ENCODE measurements at regions not wholly inside any gene's neighbourhood (a gene's known extent, or its start where the extent isn't known, plus 50 kb on each side); places are given as distances from the start of the nearest gene placed in this dataset.
"Not testable (repeated sequence)": the region's sequence is repeated elsewhere in the genome, so short reads cannot be mapped to it uniquely, and the experiment has no call there.

GRCh38 chr4:132670557-132670956, 478.5 kb upstream of the PCDH10 start:
- no peak overlapping the region for H3K4me3 ChIP-seq (ENCODE audit: low read depth, poor library complexity, severe bottlenecking)
- 75 to 78% methylated on average over 1 of the region's 1 CpG for WGBS, 2 donors
- no peak for DNase-seq (ENCODE audit: low spot score in 2 of 2)
- TF ChIP-seq POLR2A (IDR thresholded peaks at IDR 0.05) (no peak), CTCF (IDR thresholded peaks at IDR 0.05) (no peak)
- intact Hi-C loops (cut with DNase I; ENCODE audit: low total_unique reads): no loop called here

- no peak overlapping the region for H3K4me3 ChIP-seq (ENCODE audit: low read depth, poor library complexity, severe bottlenecking)
- DNase-seq (ENCODE audit: low spot score in 2 of 2): no peak
- intact Hi-C loops (cut with DNase I; ENCODE audit: low total_unique reads): no loop called here
- TF ChIP-seq CTCF (IDR thresholded peaks at IDR 0.05) (no peak), POLR2A (IDR thresholded peaks at IDR 0.05) (no peak)
Observed at GRCh38 chr4:132683957-132684356, 465.1 kb upstream of the PCDH10 start.

- no peak for TF ChIP-seq POLR2A (IDR thresholded peaks at IDR 0.05)
- TF ChIP-seq CTCF (IDR thresholded peaks at IDR 0.05): no peak
- intact Hi-C loops (cut with DNase I; ENCODE audit: low total_unique reads): no loop called here
- no peak for DNase-seq (ENCODE audit: low spot score in 2 of 2)
- WGBS, 2 donors: 74 to 79% methylated on average over 2 of the region's 2 CpGs
- H3K4me3 ChIP-seq (ENCODE audit: low read depth, poor library complexity, severe bottlenecking): no peak overlapping the region
Observed at GRCh38 chr4:132691026-132691425, 458.1 kb upstream of the PCDH10 start.

GRCh38 chr4:132691668-132692067, 457.4 kb upstream of the PCDH10 start:
- no peak for TF ChIP-seq CTCF (IDR thresholded peaks at IDR 0.05)
- TF ChIP-seq POLR2A (IDR thresholded peaks at IDR 0.05): no peak
- intact Hi-C loops (cut with DNase I; ENCODE audit: low total_unique reads): no loop called here
- no peak for DNase-seq (ENCODE audit: low spot score in 2 of 2)
- WGBS, 2 donors: 37 to 54% methylated on average over 2 of the region's 2 CpGs
- no peak overlapping the region for H3K4me3 ChIP-seq (ENCODE audit: low read depth, poor library complexity, severe bottlenecking)

- intact Hi-C loops (cut with DNase I; ENCODE audit: low total_unique reads): no loop called here
Observed at GRCh38 chr4:132694775-132695174, 454.3 kb upstream of the PCDH10 start.

GRCh38 chr4:132697505-132697904, 451.6 kb upstream of the PCDH10 start:
- 69 to 94% methylated on average over 4 of the region's 4 CpGs for WGBS, 2 donors
- DNase-seq (ENCODE audit: low spot score in 2 of 2); intact Hi-C loops (cut with DNase I; ENCODE audit: low total_unique reads); H3K4me3 ChIP-seq (ENCODE audit: low read depth, poor library complexity, severe bottlenecking): not testable (repeated sequence)

More at GRCh38 chr4:132694775-132695174, 454.3 kb upstream of the PCDH10 start:
- no peak for DNase-seq (ENCODE audit: low spot score in 2 of 2)
- no peak overlapping the region for H3K4me3 ChIP-seq (ENCODE audit: low read depth, poor library complexity, severe bottlenecking)
- TF ChIP-seq POLR2A (IDR thresholded peaks at IDR 0.05) (no peak), CTCF (IDR thresholded peaks at IDR 0.05) (no peak)

All from lower leg skin (tissue), 4 donors.